ENCODE measurements at regions not wholly inside any gene's neighbourhood (a gene's known extent, or its start where the extent isn't known, plus 50 kb on each side); places are given as distances from the start of the nearest gene placed in this dataset.

DNA sequence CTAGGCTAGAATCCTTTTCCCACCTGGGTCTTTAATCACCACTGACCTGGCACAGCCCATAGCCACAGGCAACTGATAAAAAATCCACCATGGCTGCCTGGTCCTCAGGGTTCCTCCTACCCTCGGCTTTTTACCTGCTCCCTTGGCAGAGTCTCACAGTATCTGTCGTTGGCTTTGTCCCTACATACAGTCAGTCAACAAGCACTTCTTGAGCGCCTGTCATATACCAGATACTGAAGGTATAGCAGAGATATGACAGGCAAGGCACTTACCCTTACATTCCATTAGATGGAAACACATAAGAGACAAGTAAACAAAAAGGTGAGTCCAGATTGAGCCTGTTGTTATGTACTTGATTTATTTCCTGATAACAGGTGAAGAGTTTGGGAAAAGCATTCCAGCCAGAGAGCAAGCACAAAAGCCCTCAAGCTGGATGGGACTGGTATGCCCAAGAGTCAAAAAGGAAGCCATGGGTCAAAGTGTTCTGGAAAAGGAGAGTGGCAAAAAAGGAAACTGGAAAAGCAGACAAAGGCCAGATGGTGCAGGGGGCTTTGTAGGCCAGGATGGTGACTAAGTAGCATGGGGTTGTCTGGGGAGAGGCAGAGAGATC, 247.0 kb downstream of the CHD9NB start:
- Histone ChIP-seq H3K9me3 (ENCODE audit: control insufficient read depth, insufficient read depth, low read length) (no peaks in the 10 kb centered on the region), H3K4me3 (ENCODE audit: low read length) (no peak overlapping the region), H3K27ac (ENCODE audit: low read length) (no peak overlapping the region), H3K4me1 (ENCODE audit: control insufficient read depth, insufficient read depth, low read length) (no peaks in the 10 kb centered on the region), H3K27me3 (ENCODE audit: control insufficient read depth, insufficient read depth, low read length) (no peaks in the 10 kb centered on the region), H3K36me3 (ENCODE audit: control insufficient read depth, insufficient read depth, low read length) (no peaks in the 10 kb centered on the region)
- DNase-seq (ENCODE audit: low read depth, low spot score) = no peak
- WGBS (ENCODE audit: insufficient coverage, insufficient read length) = no CpG with 5 or more reads among the region's 3 CpGs

DNA sequence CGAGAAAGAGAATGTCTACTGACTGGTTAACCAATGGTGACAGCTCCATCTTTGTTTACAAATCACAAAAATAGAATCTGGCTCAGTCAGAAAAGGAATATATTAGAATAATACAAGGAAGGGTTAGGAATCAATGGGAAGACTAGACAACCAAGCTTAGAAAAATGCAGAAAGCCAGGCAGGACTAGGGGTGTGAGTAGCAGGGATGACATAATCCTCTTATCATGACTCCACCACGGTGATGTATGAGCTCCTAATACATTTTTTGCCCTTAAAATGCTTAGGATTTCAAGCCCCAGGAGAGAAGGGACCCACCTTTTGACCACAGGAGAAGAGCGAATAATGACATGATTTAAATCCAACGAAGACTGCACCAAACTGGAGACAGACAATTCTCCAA, 252.3 kb downstream of the CHD9NB start:
- H3K4me3 ChIP-seq (ENCODE audit: low read length) = no peak overlapping the region
- no peak for DNase-seq (ENCODE audit: low read depth, low spot score)
- no peaks in the 10 kb centered on the region for H3K9me3 ChIP-seq (ENCODE audit: control insufficient read depth, insufficient read depth, low read length)
- H3K4me1 ChIP-seq (ENCODE audit: control insufficient read depth, insufficient read depth, low read length) = no peaks in the 10 kb centered on the region; the same call in 1 of the 2 replicates
- WGBS (ENCODE audit: insufficient coverage, insufficient read length) = no CpG with 5 or more reads among the region's 4 CpGs
- H3K36me3 ChIP-seq (ENCODE audit: control insufficient read depth, insufficient read depth, low read length) = no peaks in the 10 kb centered on the region
- no peaks in the 10 kb centered on the region for H3K27me3 ChIP-seq (ENCODE audit: control insufficient read depth, insufficient read depth, low read length)
- H3K27ac ChIP-seq (ENCODE audit: low read length) = no peak overlapping the region

DNA sequence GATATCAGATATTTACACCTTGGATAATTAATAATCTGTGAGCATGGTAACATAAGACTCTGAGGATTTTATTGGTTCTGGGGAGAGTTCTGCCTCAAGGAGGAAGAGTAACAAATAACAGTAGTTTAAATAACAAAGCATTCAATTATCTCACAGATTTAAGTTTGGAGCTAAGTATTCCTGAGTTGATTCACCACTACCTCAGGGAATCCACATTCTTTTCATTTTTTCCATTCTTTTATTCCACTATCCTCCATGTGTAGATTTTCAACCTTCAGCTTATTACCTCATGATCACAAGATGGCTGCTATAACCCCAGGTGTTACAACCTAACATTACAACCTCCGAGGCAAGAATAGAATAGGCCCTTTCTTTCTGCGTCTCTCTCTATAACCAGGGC, 252.2 kb upstream of the TOX3 start:
- H3K9me3 ChIP-seq (ENCODE audit: control insufficient read depth, insufficient read depth, low read length) = 0 out of 2 replicates have a peak, but pooled peaks cover 1% of the 10 kb centered on the region
- H3K27me3 ChIP-seq (ENCODE audit: control insufficient read depth, insufficient read depth, low read length) = no peaks in the 10 kb centered on the region
- H3K4me3 ChIP-seq (ENCODE audit: low read length) = no peak overlapping the region
- H3K4me1 ChIP-seq (ENCODE audit: control insufficient read depth, insufficient read depth, low read length) = no peaks in the 10 kb centered on the region; the same call in 1 of the 2 replicates
- WGBS (ENCODE audit: insufficient coverage, insufficient read length) = no CpG with 5 or more reads among the region's 2 CpGs
- peak; percentile 18 for DNase-seq (ENCODE audit: low read depth, low spot score)
- no peak overlapping the region for H3K27ac ChIP-seq (ENCODE audit: low read length)
- no peaks in the 10 kb centered on the region for H3K36me3 ChIP-seq (ENCODE audit: control insufficient read depth, insufficient read depth, low read length)

DNA sequence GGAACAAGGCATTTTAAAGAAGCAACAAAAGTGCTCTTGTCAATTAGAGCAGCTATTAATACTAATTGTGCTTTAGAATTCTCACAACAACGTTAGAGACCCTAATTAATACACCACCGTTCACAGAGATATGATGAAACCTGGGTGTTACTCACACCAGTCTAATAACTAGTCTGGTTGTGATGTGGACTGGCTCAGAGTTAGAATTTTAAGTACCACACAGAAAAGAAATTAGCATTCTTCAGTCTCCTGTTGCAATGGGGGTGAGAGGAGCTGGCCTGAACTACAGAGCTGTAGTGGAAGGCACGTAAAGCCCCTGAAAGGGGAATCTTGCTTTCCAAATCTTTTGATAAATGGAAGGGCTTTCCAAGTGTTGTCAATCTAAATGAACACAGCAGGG, 240.8 kb upstream of the TOX3 start:
- Histone ChIP-seq H3K4me1 (ENCODE audit: control insufficient read depth, insufficient read depth, low read length) (no peaks in the 10 kb centered on the region), H3K4me3 (ENCODE audit: low read length) (no peak overlapping the region), H3K36me3 (ENCODE audit: control insufficient read depth, insufficient read depth, low read length) (no peaks in the 10 kb centered on the region), H3K27me3 (ENCODE audit: control insufficient read depth, insufficient read depth, low read length) (no peaks in the 10 kb centered on the region), H3K27ac (ENCODE audit: low read length) (no peak overlapping the region), H3K9me3 (ENCODE audit: control insufficient read depth, insufficient read depth, low read length) (no peaks in the 10 kb centered on the region)
- no peak for DNase-seq (ENCODE audit: low read depth, low spot score)
- no CpG with 5 or more reads among the region's 3 CpGs for WGBS (ENCODE audit: insufficient coverage, insufficient read length)

DNA sequence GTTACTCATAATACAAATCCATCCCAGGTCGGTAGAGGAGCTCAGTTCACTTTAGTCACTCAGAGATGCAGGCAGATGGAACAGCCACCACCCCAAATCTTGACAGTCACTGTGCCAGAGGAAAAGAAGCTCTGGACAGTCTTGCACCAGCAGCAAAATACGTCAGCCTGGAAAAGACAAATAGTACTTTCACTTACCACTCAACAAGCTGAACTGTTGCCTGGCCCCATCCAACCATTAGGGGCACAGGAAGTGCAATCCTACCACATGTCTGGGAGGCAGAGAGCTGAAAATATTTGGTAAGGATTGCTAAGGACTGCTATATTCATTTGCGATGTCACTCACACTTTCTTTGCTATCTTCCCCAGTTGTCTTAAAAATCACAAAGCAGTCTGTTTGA, 239.1 kb upstream of the TOX3 start:
- H3K27ac ChIP-seq (ENCODE audit: low read length) = no peak overlapping the region
- no peaks in the 10 kb centered on the region for H3K4me1 ChIP-seq (ENCODE audit: control insufficient read depth, insufficient read depth, low read length)
- H3K36me3 ChIP-seq (ENCODE audit: control insufficient read depth, insufficient read depth, low read length) = no peaks in the 10 kb centered on the region
- no peak for DNase-seq (ENCODE audit: low read depth, low spot score)
- no CpG with 5 or more reads among the region's 3 CpGs for WGBS (ENCODE audit: insufficient coverage, insufficient read length)
- H3K9me3 ChIP-seq (ENCODE audit: control insufficient read depth, insufficient read depth, low read length) = no peaks in the 10 kb centered on the region
- H3K27me3 ChIP-seq (ENCODE audit: control insufficient read depth, insufficient read depth, low read length) = no peaks in the 10 kb centered on the region
- H3K4me3 ChIP-seq (ENCODE audit: low read length) = no peak overlapping the region

DNA sequence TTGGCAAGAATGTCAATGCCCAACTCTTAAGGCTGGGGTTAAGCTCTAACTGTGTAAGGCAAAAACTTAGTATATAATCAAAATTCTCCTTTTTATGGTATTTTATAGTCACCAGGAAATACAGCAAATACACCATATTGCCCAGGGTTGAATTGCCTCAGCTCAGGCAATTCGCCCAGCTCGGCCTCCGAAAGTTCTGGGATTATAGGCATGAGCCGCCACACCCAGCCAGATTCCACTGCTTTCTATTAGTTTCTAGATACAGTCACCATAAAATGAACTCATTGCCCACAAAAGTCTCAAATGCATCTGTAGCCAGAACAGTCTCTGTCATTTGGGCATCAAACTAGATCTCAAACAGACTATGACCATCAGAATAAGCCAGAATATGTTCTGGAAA, 238.7 kb upstream of the TOX3 start:
- Histone ChIP-seq H3K27ac (ENCODE audit: low read length) (no peak overlapping the region), H3K27me3 (ENCODE audit: control insufficient read depth, insufficient read depth, low read length) (no peaks in the 10 kb centered on the region), H3K36me3 (ENCODE audit: control insufficient read depth, insufficient read depth, low read length) (no peaks in the 10 kb centered on the region), H3K4me3 (ENCODE audit: low read length) (no peak overlapping the region), H3K9me3 (ENCODE audit: control insufficient read depth, insufficient read depth, low read length) (no peaks in the 10 kb centered on the region), H3K4me1 (ENCODE audit: control insufficient read depth, insufficient read depth, low read length) (no peaks in the 10 kb centered on the region)
- no CpG with 5 or more reads among the region's 4 CpGs for WGBS (ENCODE audit: insufficient coverage, insufficient read length)
- no peak for DNase-seq (ENCODE audit: low read depth, low spot score)

DNA sequence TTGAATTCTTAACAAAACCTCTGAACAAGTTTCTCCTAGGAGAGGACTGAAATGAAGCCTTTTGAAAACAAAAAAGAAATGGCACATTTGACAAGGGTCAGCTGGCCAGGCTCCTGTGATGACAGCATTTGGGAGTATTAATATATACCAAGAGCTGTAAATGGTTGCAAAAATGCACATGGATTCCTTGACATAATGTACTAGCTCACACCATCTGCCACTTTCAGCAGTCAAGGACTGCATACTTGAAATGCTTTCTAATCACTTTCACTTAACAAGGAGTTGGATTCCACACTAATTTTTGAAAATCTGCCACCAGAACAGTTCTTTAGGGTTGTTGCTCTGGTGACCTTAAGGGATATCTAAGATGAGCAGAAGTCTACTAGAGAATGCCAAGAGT, 236.7 kb upstream of the TOX3 start:
- no peak for DNase-seq (ENCODE audit: low read depth, low spot score)
- no peak overlapping the region for H3K4me3 ChIP-seq (ENCODE audit: low read length)
- no peaks in the 10 kb centered on the region for H3K27me3 ChIP-seq (ENCODE audit: control insufficient read depth, insufficient read depth, low read length)
- no peaks in the 10 kb centered on the region for H3K36me3 ChIP-seq (ENCODE audit: control insufficient read depth, insufficient read depth, low read length)
- H3K27ac ChIP-seq (ENCODE audit: low read length) = no peak overlapping the region
- no peaks in the 10 kb centered on the region for H3K4me1 ChIP-seq (ENCODE audit: control insufficient read depth, insufficient read depth, low read length)
- no peaks in the 10 kb centered on the region for H3K9me3 ChIP-seq (ENCODE audit: control insufficient read depth, insufficient read depth, low read length)

DNA sequence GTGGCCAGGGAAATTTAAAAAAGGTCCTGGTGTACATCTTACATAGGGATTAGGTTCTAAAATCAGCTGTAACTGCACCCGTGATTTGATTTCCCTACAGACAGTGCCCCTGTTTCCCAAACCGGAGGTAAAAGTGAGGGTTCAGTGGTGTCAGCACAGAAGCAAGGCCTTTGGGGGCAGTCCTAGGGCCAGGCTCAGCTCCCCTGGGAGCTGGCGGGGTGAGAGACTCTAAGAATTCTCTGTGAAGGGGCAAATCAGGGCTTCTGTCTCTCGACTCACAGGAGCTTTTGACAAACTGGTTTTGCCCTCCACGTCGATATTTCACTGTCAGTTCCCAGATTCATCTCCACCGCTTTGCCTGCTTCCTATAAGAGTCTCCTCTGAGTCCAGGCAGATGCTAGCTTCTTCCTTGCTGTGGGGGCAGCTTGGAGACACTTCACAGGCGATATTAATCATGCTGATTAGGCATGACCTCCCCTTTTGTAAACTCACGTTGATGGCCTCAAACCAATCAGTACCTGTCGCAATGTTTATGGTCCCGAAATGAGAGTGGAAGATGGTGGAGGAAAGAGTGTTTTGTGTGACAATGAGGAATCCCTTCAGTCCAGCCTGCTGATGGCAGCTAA, 234.2 kb upstream of the TOX3 start:
- no peak for DNase-seq (ENCODE audit: low read depth, low spot score)
- Histone ChIP-seq H3K27me3 (ENCODE audit: control insufficient read depth, insufficient read depth, low read length) (no peaks in the 10 kb centered on the region), H3K9me3 (ENCODE audit: control insufficient read depth, insufficient read depth, low read length) (no peaks in the 10 kb centered on the region), H3K36me3 (ENCODE audit: control insufficient read depth, insufficient read depth, low read length) (no peaks in the 10 kb centered on the region), H3K4me1 (ENCODE audit: control insufficient read depth, insufficient read depth, low read length) (no peaks in the 10 kb centered on the region), H3K27ac (ENCODE audit: low read length) (no peak overlapping the region), H3K4me3 (ENCODE audit: low read length) (no peak overlapping the region)
- WGBS (ENCODE audit: insufficient coverage, insufficient read length) = no CpG with 5 or more reads among the region's 11 CpGs

DNA sequence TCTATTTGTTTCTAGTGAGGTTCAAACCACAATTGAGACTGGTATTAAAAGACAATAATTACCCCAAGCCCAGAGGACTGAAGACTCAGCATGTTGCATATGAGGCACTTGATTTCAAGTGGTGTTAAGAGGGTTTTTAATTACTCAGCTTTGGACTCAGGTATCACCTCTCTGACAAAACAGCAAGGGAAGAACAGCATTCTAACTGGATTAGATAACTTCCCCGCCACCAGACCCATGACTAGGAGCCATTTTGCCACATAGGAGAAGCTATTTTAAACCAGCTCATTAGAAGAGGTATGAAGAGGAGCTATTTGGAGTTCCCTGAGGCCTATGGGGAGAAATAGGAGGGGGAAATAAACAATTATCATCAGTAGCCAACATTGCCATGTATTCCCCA, 226.1 kb upstream of the TOX3 start:
- no peak for DNase-seq (ENCODE audit: low read depth, low spot score)
- H3K9me3 ChIP-seq (ENCODE audit: control insufficient read depth, insufficient read depth, low read length) = no peaks in the 10 kb centered on the region
- no CpG with 5 or more reads among the region's 1 CpG for WGBS (ENCODE audit: insufficient coverage, insufficient read length)
- no peaks in the 10 kb centered on the region for H3K36me3 ChIP-seq (ENCODE audit: control insufficient read depth, insufficient read depth, low read length)
- no peak overlapping the region for H3K27ac ChIP-seq (ENCODE audit: low read length)
- H3K4me1 ChIP-seq (ENCODE audit: control insufficient read depth, insufficient read depth, low read length) = no peaks in the 10 kb centered on the region
- no peak overlapping the region for H3K4me3 ChIP-seq (ENCODE audit: low read length)
- H3K27me3 ChIP-seq (ENCODE audit: control insufficient read depth, insufficient read depth, low read length) = no peaks in the 10 kb centered on the region

DNA sequence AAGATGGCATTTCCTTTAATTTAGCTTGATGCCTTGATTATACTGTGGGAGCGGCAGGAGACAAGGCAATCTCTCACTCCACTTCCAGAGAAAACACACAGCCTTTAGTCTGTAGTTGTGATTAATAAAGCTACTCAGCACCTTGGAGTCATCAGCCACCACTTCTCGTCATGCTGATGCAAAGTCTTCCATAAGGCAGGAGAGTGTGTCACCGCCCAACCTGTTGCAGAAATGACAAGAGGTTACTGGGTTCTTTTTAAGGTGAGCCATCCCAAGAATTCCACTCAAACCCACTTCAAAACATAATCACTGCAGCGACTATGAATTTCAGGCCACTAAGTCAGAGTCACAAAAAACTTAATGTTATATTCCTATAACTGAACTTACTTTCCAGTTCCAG, 223.9 kb upstream of the TOX3 start:
- H3K27me3 ChIP-seq (ENCODE audit: control insufficient read depth, insufficient read depth, low read length) = no peaks in the 10 kb centered on the region
- WGBS (ENCODE audit: insufficient coverage, insufficient read length) = no CpG with 5 or more reads among the region's 4 CpGs
- H3K9me3 ChIP-seq (ENCODE audit: control insufficient read depth, insufficient read depth, low read length) = no peaks in the 10 kb centered on the region
- H3K4me3 ChIP-seq (ENCODE audit: low read length) = no peak overlapping the region
- no peak overlapping the region for H3K27ac ChIP-seq (ENCODE audit: low read length)
- no peak for DNase-seq (ENCODE audit: low read depth, low spot score)
- no peaks in the 10 kb centered on the region for H3K4me1 ChIP-seq (ENCODE audit: control insufficient read depth, insufficient read depth, low read length)
- no peaks in the 10 kb centered on the region for H3K36me3 ChIP-seq (ENCODE audit: control insufficient read depth, insufficient read depth, low read length)

DNA sequence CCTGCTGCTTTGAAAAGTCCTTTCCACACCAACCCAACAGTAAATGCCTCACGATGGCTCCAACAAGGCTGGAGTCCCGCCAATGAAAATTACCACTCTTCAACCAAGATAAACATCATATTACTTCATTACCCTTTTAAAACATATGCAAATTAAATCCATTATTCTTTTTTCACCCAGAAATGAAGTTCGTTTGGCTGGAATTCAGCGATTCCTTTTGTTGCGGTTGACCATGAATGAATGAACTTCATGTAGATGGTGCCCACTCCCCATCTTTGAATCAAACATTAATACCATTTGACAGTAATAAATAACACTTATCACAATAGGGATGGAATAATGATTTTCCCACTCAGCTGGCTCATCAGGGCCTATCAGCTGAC, 211.5 kb upstream of the TOX3 start:
- no peak overlapping the region for H3K4me3 ChIP-seq (ENCODE audit: low read length)
- H3K36me3 ChIP-seq (ENCODE audit: control insufficient read depth, insufficient read depth, low read length) = no peaks in the 10 kb centered on the region
- DNase-seq (ENCODE audit: low read depth, low spot score) = no peak
- WGBS (ENCODE audit: insufficient coverage, insufficient read length) = no CpG with 5 or more reads among the region's 5 CpGs
- H3K9me3 ChIP-seq (ENCODE audit: control insufficient read depth, insufficient read depth, low read length) = no peaks in the 10 kb centered on the region
- H3K27ac ChIP-seq (ENCODE audit: low read length) = no peak overlapping the region
- no peaks in the 10 kb centered on the region for H3K4me1 ChIP-seq (ENCODE audit: control insufficient read depth, insufficient read depth, low read length)
- no peaks in the 10 kb centered on the region for H3K27me3 ChIP-seq (ENCODE audit: control insufficient read depth, insufficient read depth, low read length)

Measured in iPS DF 6.9 (cell line).